ENCODE measurements at regions not wholly inside any gene's neighbourhood (a gene's known extent, or its start where the extent isn't known, plus 50 kb on each side); places are given as distances from the start of the nearest gene placed in this dataset.

DNA sequence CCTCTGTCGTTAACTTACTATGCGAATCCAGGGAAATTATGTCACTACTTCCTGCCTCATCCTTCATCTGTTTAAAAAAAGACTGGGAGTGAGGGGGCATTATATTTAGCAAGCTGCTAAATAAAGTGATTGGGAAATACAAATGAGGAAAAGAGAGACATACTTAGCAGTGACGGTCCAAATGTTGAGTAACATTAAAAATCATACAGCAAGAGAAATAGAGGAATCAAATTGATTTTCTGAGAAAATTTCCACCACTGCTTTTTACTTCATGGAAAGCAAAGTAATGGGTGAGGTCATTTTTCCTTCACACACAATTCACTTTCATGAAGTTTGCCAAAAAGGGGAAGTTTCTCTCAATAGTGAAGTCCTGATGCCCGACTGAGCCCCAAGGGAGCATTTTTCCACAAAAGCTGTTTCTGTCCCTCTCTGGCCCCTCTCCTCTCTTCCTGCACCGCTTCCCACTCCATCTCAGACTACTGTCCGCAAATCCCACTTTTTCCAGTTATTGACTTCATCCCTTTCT is 61.9 kb upstream of the ADO start:
- no peak for DNase-seq (ENCODE audit: low read depth)
- no peak overlapping the region for H3K4me3 ChIP-seq (ENCODE audit: low read length)
- TF ChIP-seq, protein P1, sequence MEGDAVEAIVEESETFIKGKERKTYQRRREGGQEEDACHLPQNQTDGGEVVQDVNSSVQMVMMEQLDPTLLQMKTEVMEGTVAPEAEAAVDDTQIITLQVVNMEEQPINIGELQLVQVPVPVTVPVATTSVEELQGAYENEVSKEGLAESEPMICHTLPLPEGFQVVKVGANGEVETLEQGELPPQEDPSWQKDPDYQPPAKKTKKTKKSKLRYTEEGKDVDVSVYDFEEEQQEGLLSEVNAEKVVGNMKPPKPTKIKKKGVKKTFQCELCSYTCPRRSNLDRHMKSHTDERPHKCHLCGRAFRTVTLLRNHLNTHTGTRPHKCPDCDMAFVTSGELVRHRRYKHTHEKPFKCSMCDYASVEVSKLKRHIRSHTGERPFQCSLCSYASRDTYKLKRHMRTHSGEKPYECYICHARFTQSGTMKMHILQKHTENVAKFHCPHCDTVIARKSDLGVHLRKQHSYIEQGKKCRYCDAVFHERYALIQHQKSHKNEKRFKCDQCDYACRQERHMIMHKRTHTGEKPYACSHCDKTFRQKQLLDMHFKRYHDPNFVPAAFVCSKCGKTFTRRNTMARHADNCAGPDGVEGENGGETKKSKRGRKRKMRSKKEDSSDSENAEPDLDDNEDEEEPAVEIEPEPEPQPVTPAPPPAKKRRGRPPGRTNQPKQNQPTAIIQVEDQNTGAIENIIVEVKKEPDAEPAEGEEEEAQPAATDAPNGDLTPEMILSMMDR (conservative IDR thresholded peaks at IDR 0.05; ENCODE audit: low read depth, low read length) = no peak

DNA sequence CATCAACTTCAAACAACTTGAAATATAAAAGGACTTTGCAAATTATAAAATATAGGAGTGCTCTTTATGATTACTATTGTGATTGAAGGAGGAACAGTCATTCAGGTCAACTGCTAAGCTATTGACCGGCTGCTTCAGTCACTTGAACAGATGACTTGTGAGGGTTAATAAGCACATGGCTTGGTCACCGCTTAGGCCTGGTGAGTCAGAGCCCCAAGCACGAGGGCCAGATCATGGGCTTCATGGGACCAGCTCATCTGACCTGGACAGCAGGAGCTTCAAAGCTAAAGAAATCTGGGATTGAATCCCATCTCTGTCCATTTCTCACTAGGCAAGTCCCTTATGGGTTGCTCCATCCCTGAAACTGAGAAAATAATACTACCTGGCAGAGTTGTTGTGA is 60.4 kb upstream of the ADO start:
- no peak overlapping the region for H3K4me3 ChIP-seq (ENCODE audit: low read length)
- peak; percentile 87 for DNase-seq (ENCODE audit: low read depth)
- TF ChIP-seq, protein P1 (conservative IDR thresholded peaks at IDR 0.05; ENCODE audit: low read depth, low read length) = no peak

DNA sequence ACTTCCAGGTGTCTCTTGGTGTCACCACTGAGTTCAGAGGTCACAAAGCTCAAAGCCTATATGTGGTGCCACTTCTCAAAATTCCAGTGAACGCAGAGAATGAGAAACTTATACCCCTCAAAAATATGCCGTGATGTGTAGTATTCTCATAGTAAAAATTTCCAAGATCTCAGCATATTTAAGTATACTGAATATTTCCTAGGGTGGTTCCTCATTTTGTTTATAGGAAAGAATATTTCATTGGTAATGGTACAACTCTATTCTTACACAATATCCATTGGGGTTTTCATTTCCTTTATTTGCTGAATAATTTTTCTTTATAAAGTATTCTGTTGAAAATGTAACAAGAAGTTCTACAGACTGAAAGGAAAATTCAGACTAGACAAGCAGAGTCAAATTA is 58.9 kb upstream of the ADO start:
- TF ChIP-seq, protein P1 (conservative IDR thresholded peaks at IDR 0.05; ENCODE audit: low read depth, low read length) = no peak
- DNase-seq (ENCODE audit: low read depth) = no peak
- no peak overlapping the region for H3K4me3 ChIP-seq (ENCODE audit: low read length)

DNA sequence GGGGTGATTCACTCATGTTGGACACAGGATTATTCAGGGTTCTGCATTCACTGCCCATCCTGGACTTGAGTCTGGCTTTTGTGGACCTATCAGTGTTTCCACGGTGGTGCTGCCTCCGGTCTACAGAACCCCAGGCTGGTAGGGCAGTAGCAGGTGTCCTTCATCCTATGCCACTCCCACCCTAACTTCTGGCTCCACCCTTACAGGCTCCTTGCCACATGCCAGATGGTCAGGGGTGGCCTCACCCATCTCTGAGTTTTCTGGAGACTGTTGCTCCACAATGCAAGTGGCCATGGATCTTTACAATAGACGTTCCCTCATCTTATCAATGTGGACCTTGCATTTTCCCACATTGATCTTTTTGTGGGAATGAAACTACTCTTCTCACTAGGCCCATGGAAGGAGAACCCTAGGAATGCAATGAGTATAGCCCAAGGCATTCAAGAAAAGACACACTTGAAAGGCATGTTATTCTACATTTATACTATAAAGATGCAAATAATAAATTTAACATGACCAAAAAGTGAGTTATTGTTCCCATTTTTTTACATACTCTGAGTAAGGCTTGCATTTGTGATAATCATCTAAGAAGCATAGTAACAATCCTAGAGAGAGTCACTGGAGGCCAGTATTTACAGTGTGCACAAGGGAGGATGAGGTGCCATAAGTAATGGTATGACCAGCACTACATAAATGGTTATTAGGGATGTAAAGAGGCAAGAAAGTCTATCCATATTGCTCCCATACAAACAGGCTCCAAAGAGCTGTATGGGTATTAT is 57.4 kb upstream of the ADO start:
- H3K4me3 ChIP-seq (ENCODE audit: low read length) = no peak overlapping the region
- TF ChIP-seq, protein P1 (conservative IDR thresholded peaks at IDR 0.05; ENCODE audit: low read depth, low read length) = no peak
- DNase-seq (ENCODE audit: low read depth) = no peak

DNA sequence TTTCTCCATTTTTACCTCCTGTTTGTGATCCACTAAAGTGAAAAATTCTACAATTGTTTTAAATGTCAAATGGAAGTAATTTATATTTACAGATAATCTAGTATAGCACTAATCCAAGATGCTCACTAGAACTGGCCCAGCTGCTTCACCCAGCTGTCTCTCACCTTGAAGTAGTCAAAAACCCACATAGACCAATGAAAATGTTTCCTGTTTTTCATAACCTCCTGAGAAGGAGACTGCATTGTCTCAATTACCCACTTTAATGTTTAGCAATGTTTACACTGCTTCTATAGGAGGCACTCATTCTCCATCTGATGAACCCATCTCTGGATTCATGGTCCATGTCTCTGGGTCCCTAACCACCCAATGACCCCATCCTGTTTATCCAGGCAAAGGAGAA is 56.1 kb upstream of the ADO start:
- no peak for DNase-seq (ENCODE audit: low read depth)
- TF ChIP-seq, protein P1 (conservative IDR thresholded peaks at IDR 0.05; ENCODE audit: low read depth, low read length) = no peak
- H3K4me3 ChIP-seq (ENCODE audit: low read length) = no peak overlapping the region

DNA sequence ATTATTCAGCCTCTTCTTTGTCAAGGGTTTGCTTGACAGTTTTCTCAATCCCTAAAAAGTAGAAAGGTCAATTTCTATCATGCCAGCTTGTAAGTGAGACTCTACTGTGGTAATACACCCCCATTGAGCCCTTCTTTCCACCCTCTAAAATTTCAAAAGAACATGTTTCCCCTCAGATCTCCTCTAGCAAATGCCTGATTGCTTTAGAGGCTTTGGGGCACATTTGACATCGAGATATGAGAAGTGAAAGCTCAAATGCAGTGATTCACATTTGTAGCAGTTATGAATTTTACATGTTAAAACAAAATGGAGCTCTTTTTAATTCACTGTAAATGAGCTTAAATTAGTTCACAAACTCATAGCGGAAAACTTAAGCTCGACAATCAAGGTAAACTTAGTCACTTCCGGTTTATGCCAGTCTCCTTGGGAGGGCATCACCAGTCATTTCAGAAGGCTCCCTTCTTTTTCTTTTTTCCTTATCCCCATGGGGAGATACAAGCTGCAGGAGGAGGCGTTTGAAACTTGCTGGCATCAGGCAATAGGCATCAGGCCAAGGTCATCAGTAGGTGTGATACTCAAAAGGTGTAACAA is 55.3 kb upstream of the ADO start:
- no peak overlapping the region for H3K4me3 ChIP-seq (ENCODE audit: low read length)
- TF ChIP-seq, protein P1 (conservative IDR thresholded peaks at IDR 0.05; ENCODE audit: low read depth, low read length) = no peak
- no peak for DNase-seq (ENCODE audit: low read depth)
